OCI-LY1 (cell line): ENCODE measurements at regions not wholly inside any gene's neighbourhood (a gene's known extent, or its start where the extent isn't known, plus 50 kb on each side); places are given as distances from the start of the nearest gene placed in this dataset.

ENCODE experiments used
- H2AFZ ChIP-seq: fragments of 200-600 bp; sonication (generic), shearing (Covaris generic); 2 replicates; pipeline ENCODE4 v1.6.0; 2014; ENCODE audit warnings: antibody characterized with exemption, mild to moderate bottlenecking, low read length
- H3F3A ChIP-seq: fragments of 200-600 bp; sonication (generic), shearing (Covaris generic); 2 replicates; pipeline ENCODE4 v1.6.0; 2014; ENCODE audit warnings: mild to moderate bottlenecking, antibody characterized with exemption, low read length, moderate library complexity; ENCODE audit not compliant: insufficient read depth
- H3K27ac ChIP-seq: fragments of 200-600 bp; sonication (generic); 2 replicates; pipeline ENCODE4 v1.5.1; 2014; ENCODE audit warnings: low read length, mixed run types, mild to moderate bottlenecking, low read depth; ENCODE audit not compliant: poor library complexity, severe bottlenecking
- H3K27me3 ChIP-seq: fragments of 200-600 bp; sonication (generic); 2 replicates; pipeline ENCODE4 v1.6.0; 2014; ENCODE audit warnings: antibody characterized with exemption, mild to moderate bottlenecking, low read length, moderate library complexity; ENCODE audit not compliant: insufficient read depth
- H3K36me3 ChIP-seq: fragments of 200-600 bp; sonication (generic); 2 replicates; pipeline ENCODE4 v1.6.1; 2014; ENCODE audit warnings: mild to moderate bottlenecking, antibody characterized with exemption, low read length, moderate library complexity, mixed read lengths; ENCODE audit not compliant: insufficient read depth
- H3K4me1 ChIP-seq: fragments of 200-600 bp; sonication (generic); 2 replicates; pipeline ENCODE4 v1.5.1; 2014; ENCODE audit warnings: mild to moderate bottlenecking, low read length, moderate library complexity; ENCODE audit not compliant: insufficient read depth, severe bottlenecking
- H3K4me2 ChIP-seq: fragments of 200-600 bp; sonication (generic), shearing (Covaris generic); 2 replicates; pipeline ENCODE4 v1.6.1; 2014; ENCODE audit warnings: low read length
- H3K4me3 ChIP-seq: fragments of 200-600 bp; sonication (generic); 2 replicates; pipeline ENCODE4 v1.5.1; 2014; ENCODE audit warnings: low read length, low read depth, mild to moderate bottlenecking, mixed read lengths; ENCODE audit not compliant: poor library complexity, severe bottlenecking
- H3K79me2 ChIP-seq: fragments of 200-600 bp; shearing (Covaris generic); 2 replicates; pipeline ENCODE4 v1.6.1; 2016; ENCODE audit warnings: mixed run types, low read length, mixed read lengths; ENCODE audit not compliant: insufficient read depth
- H3K9ac ChIP-seq: fragments of 200-600 bp; sonication (generic), shearing (Covaris generic); 2 replicates; pipeline ENCODE4 v1.6.1; 2014; ENCODE audit warnings: mild to moderate bottlenecking, low read length, mixed read lengths
- H3K9me2 ChIP-seq: fragments of 200-600 bp; sonication (generic), shearing (Covaris generic); 2 replicates; pipeline ENCODE4 v1.6.1; 2014; ENCODE audit warnings: low read depth, mild to moderate bottlenecking, low read length, mixed read lengths
- H3K9me3 ChIP-seq: fragments of 200-600 bp; shearing (Covaris generic); 2 replicates; pipeline ENCODE4 v1.6.1; 2014; ENCODE audit warnings: low read length, mixed read lengths
- H4K20me1 ChIP-seq: fragments of 200-600 bp; sonication (generic), shearing (Covaris generic); 2 replicates; pipeline ENCODE4 v1.6.0; 2016; ENCODE audit warnings: mild to moderate bottlenecking, low read length; ENCODE audit not compliant: insufficient read depth
- CTCF ChIP-seq: fragments of 200-600 bp; sonication (generic), shearing (Covaris generic); IDR thresholded peaks from 2 replicates; pipeline ENCODE4 v1.5.1; 2017; ENCODE audit warnings: mild to moderate bottlenecking, antibody characterized with exemption, low read length, moderate library complexity, mixed read lengths
- EZH2 ChIP-seq: fragments of 200-600 bp; sonication (generic), shearing (Covaris generic); IDR thresholded peaks from 2 replicates; pipeline ENCODE4 v1.8.0; 2017; ENCODE audit warnings: borderline replicate concordance, mixed run types, mild to moderate bottlenecking, antibody characterized with exemption, low read length, moderate library complexity, mixed read lengths

- no peak overlapping the region for H3K4me3 ChIP-seq
- TF ChIP-seq CTCF (no peak), EZH2 (no peak)
- no peaks in the 10 kb centered on the region for H3K36me3 ChIP-seq
- H3K4me2 ChIP-seq: no peak overlapping the region
- H4K20me1 ChIP-seq: no peaks in the 10 kb centered on the region
- H3K27me3 ChIP-seq: no peaks in the 10 kb centered on the region
- H3K27ac ChIP-seq: no peak overlapping the region
- no peak overlapping the region for H2AFZ ChIP-seq
- no peaks in the 10 kb centered on the region for H3K9me3 ChIP-seq
- no peaks in the 10 kb centered on the region for H3K79me2 ChIP-seq
- H3K4me1 ChIP-seq: no peaks in the 10 kb centered on the region
- no peaks in the 10 kb centered on the region for H3K9me2 ChIP-seq
- no peak overlapping the region for H3K9ac ChIP-seq
- no peaks in the 10 kb centered on the region for H3F3A ChIP-seq
Measured at GRCh38 chr11:105368711-105369110, 229.1 kb upstream of the CARD18 start.

GRCh38 chr11:105367129-105367528 is 227.6 kb upstream of the CARD18 start:
- H3K9me3 ChIP-seq: no peaks in the 10 kb centered on the region
- no peak overlapping the region for H3K4me2 ChIP-seq

GRCh38 chr11:105361651-105362050 is 222.1 kb upstream of the CARD18 start:
- no peaks in the 10 kb centered on the region for H3K27me3 ChIP-seq
- no peak overlapping the region for H3K4me3 ChIP-seq
- no peak overlapping the region for H3K27ac ChIP-seq
- no peak overlapping the region for H3K9ac ChIP-seq
- H3F3A ChIP-seq: no peaks in the 10 kb centered on the region
- H3K36me3 ChIP-seq: no peaks in the 10 kb centered on the region
- H3K9me2 ChIP-seq: no peaks in the 10 kb centered on the region
- no peaks in the 10 kb centered on the region for H3K79me2 ChIP-seq
- no peaks in the 10 kb centered on the region for H4K20me1 ChIP-seq
- TF ChIP-seq CTCF (no peak), EZH2 (no peak)
- no peaks in the 10 kb centered on the region for H3K9me3 ChIP-seq
- no peak overlapping the region for H3K4me2 ChIP-seq
- H3K4me1 ChIP-seq: no peaks in the 10 kb centered on the region
- no peak overlapping the region for H2AFZ ChIP-seq

More at GRCh38 chr11:105367129-105367528, 227.6 kb upstream of the CARD18 start:
- no peaks in the 10 kb centered on the region for H4K20me1 ChIP-seq
- H3K27ac ChIP-seq: no peak overlapping the region
- TF ChIP-seq CTCF: no peak
- no peak for TF ChIP-seq EZH2
- H3K4me3 ChIP-seq: no peak overlapping the region
- H3K79me2 ChIP-seq: no peaks in the 10 kb centered on the region
- H3F3A ChIP-seq: no peaks in the 10 kb centered on the region
- H2AFZ ChIP-seq: no peak overlapping the region
- H3K36me3 ChIP-seq: no peaks in the 10 kb centered on the region
- H3K27me3 ChIP-seq: no peaks in the 10 kb centered on the region
- no peaks in the 10 kb centered on the region for H3K4me1 ChIP-seq
- no peaks in the 10 kb centered on the region for H3K9me2 ChIP-seq
- H3K9ac ChIP-seq: no peak overlapping the region
